Transverse colon (tissue), 4 donors: ENCODE measurements at regions not wholly inside any gene's neighbourhood (a gene's known extent, or its start where the extent isn't known, plus 50 kb on each side); places are given as distances from the start of the nearest gene placed in this dataset.

Experiments used
- DNase-seq: peaks from one replicate; pipeline ENCODE4 v3.0.0-alpha.2; 2019
- H3K27ac ChIP-seq, 4 donors: fragments of 200-600 bp; sonication (generic); 2 replicates each; pipeline ENCODE4 v1.5.1; 2016 to 2018; ENCODE audit warnings: inconsistent platforms in 4 of 4
- H3K27me3 ChIP-seq: fragments of 200-600 bp; sonication (generic); 2 replicates; pipeline ENCODE4 v1.5.1; 2017; ENCODE audit warnings: inconsistent platforms
- H3K36me3 ChIP-seq, 4 donors: fragments of 200-600 bp; sonication (generic); 2 replicates each; pipeline ENCODE4 v1.5.1; 2017 to 2019; ENCODE audit warnings: inconsistent platforms in 4 of 4
- H3K4me1 ChIP-seq, 4 donors: fragments of 200-600 bp; sonication (generic); 2 replicates each; pipeline ENCODE4 v1.5.1; 2017 to 2020; ENCODE audit warnings: inconsistent platforms in 4 of 4
- H3K4me3 ChIP-seq, 4 donors: fragments of 200-600 bp; sonication (generic); 1 replicate in 1 of 4; 2 replicates in 3 of 4; pipeline versions ENCODE4 v1.5.1 to v1.6.1; 2017 to 2019; ENCODE audit warnings: inconsistent platforms in 4 of 4
- H3K9me3 ChIP-seq, 2 donors: fragments of 200-600 bp; sonication (generic); 2 replicates each; pipeline ENCODE4 v1.5.1; 2017 to 2019; ENCODE audit warnings: inconsistent platforms in 2 of 2
- CTCF ChIP-seq, 5 experiments: fragments of 200-600 bp in 3 of 5; fragments of 450-650 bp in 2 of 5; sonication (generic) in 3 of 5; IDR thresholded peaks; 1 replicate in 2 of 5; 2 replicates in 3 of 5; pipeline ENCODE4 v1.5.1; 2016 to 2017; ENCODE audit warnings: antibody characterized with exemption in 5 of 5, inconsistent platforms in 3 of 5, mild to moderate bottlenecking in 2 of 5, moderate library complexity in 1 of 5
- EP300 ChIP-seq: sonication (generic); formaldehyde crosslinking; IDR thresholded peaks from one replicate; pipeline ENCODE4 v1.6.1; 2017; ENCODE audit warnings: antibody characterized with exemption, low read depth
- POLR2A ChIP-seq: fragments of 450-650 bp; IDR thresholded peaks from one replicate; pipeline ENCODE4 v1.6.1; 2016; ENCODE audit warnings: antibody characterized with exemption, mild to moderate bottlenecking, moderate library complexity
- POLR2AphosphoS5 ChIP-seq, 3 donors: sonication (generic); formaldehyde crosslinking; IDR thresholded peaks; one replicate each; pipeline ENCODE4 v1.6.1; 2016; ENCODE audit warnings: antibody characterized with exemption in 3 of 3
- WGBS, 2 donors: methylation state at CpG; one replicate each; pipeline ENCODE4 v1.1.5; 2018; ENCODE audit warnings: low coverage in 1 of 2; 5-methylcytosine and 5-hydroxymethylcytosine counted together
- in situ Hi-C, 4 donors: fragments of 200-750 bp; cut with MboI; loops; one replicate each; pipeline versions ENCODE4 v1.15.0 to v1.15.1; 2017; ENCODE audit warnings: low sequenced_read_pairs in 3 of 4, low pct_ligation_motif_present in 1 of 4, low pct_unique_long_range_greater_than_20kb in 1 of 4
- intact Hi-C: fragments of 100-400 bp; cut with DNase I; formaldehyde crosslinking; loops from one replicate; pipeline ENCODE4 v1.15.1; 2023; ENCODE audit warnings: low total_unique reads

GRCh38 chr2:22326250-22326649 lies 1058.7 kb upstream of the KLHL29 start:
- whole genome bisulfite sequencing, 2 donors = 67 to 83% methylated on average over 4 of the region's 4 CpGs
- Histone ChIP-seq H3K9me3 (no peaks in the 10 kb centered on the region), H3K36me3 (no peaks in the 10 kb centered on the region), H3K27ac (no peak overlapping the region), H3K4me3 (no peak overlapping the region), H3K27me3 (no peaks in the 10 kb centered on the region), H3K4me1 (no peaks in the 10 kb centered on the region)
- intact Hi-C loops = no loop called here
- TF ChIP-seq EP300 = no peak
- no peak for TF ChIP-seq POLR2A
- TF ChIP-seq POLR2AphosphoS5 (IDR thresholded peaks at IDR 0.05) = no peak
- TF ChIP-seq CTCF (IDR thresholded peaks at IDR 0.05) = no peak
- in situ Hi-C loops = no loop called here
- no peak for DNase-seq

- Histone ChIP-seq H3K27ac (no peak overlapping the region), H3K4me3 (no peak overlapping the region), H3K4me1 (no peaks in the 10 kb centered on the region), H3K36me3 (no peaks in the 10 kb centered on the region), H3K9me3 (no peaks in the 10 kb centered on the region), H3K27me3 (no peaks in the 10 kb centered on the region)
- 50 to 69% methylated on average over 2 to 10 of the region's 10 CpGs for WGBS, 2 donors
- DNase-seq = no peak
- intact Hi-C loops (no loop called here), in situ Hi-C loops (no loop called here)
- no peak for TF ChIP-seq CTCF (IDR thresholded peaks at IDR 0.05)
- TF ChIP-seq EP300 = no peak
- TF ChIP-seq POLR2A = no peak
Observed at GRCh38 chr2:22329211-22330154, 1055.5 kb upstream of the KLHL29 start.

- H3K4me1 ChIP-seq = no peaks in the 10 kb centered on the region
- DNase-seq = no peak
- no peak overlapping the region for H3K4me3 ChIP-seq
- intact Hi-C loops (no loop called here), in situ Hi-C loops (no loop called here)
- WGBS, 2 donors = 68 to 92% methylated on average over 2 of the region's 2 CpGs
- H3K9me3 ChIP-seq = no peaks in the 10 kb centered on the region
- H3K27ac ChIP-seq = no peak overlapping the region
- TF ChIP-seq CTCF (IDR thresholded peaks at IDR 0.05) = no peak
- no peak for TF ChIP-seq POLR2A
- no peak for TF ChIP-seq POLR2AphosphoS5 (IDR thresholded peaks at IDR 0.05)
- no peak for TF ChIP-seq EP300
- no peaks in the 10 kb centered on the region for H3K36me3 ChIP-seq
- H3K27me3 ChIP-seq = no peaks in the 10 kb centered on the region
Observed at GRCh38 chr2:22336414-22336813, 1048.6 kb upstream of the KLHL29 start.

GRCh38 chr2:22340716-22341115 lies 1044.3 kb upstream of the KLHL29 start:
- Histone ChIP-seq H3K36me3 (no peaks in the 10 kb centered on the region), H3K27ac (no peak overlapping the region), H3K9me3 (no peaks in the 10 kb centered on the region), H3K27me3 (no peaks in the 10 kb centered on the region), H3K4me3 (no peak overlapping the region), H3K4me1 (no peaks in the 10 kb centered on the region)
- in situ Hi-C loops = no loop called here
- intact Hi-C loops = no loop called here
- DNase-seq = no peak
- TF ChIP-seq CTCF (IDR thresholded peaks at IDR 0.05) (no peak), EP300 (no peak), POLR2AphosphoS5 (IDR thresholded peaks at IDR 0.05) (no peak), POLR2A (no peak)
- WGBS, 2 donors = 92 to 94% methylated on average over 2 of the region's 2 CpGs
